SIG-M5 treated with dmso at 0.1 percent for 504 hours (cell line): ENCODE measurements at regions not wholly inside any gene's neighbourhood (a gene's known extent, or its start where the extent isn't known, plus 50 kb on each side); places are given as distances from the start of the nearest gene placed in this dataset.

Experiments used
- DNase-seq: peaks from one replicate; lab custom pipeline; 2025; ENCODE audit not compliant: unreplicated experiment; lab: John Stamatoyannopoulos, UW

- no peak for DNase-seq
These were observed 451.4 kb downstream of the WDR72 start for GRCh38 chr15:53307952-53308624.

- DNase-seq: no peak
These were observed 453.9 kb downstream of the WDR72 start for GRCh38 chr15:53305554-53305953.

GRCh38 chr15:53305101-53305500, 454.4 kb downstream of the WDR72 start:
- no peak for DNase-seq

GRCh38 chr15:53297828-53298227, 461.6 kb downstream of the WDR72 start:
- DNase-seq: no peak

- no peak for DNase-seq
These were observed 462.9 kb downstream of the WDR72 start for GRCh38 chr15:53296603-53297002.

GRCh38 chr15:53295574-53295973, 463.9 kb downstream of the WDR72 start:
- no peak for DNase-seq

GRCh38 chr15:53288542-53288941, 470.9 kb downstream of the WDR72 start:
- no peak for DNase-seq

- DNase-seq: no peak
These were observed 484.5 kb upstream of the ONECUT1 start for GRCh38 chr15:53274630-53275029.

GRCh38 chr15:53272116-53272515, 482.0 kb upstream of the ONECUT1 start:
- no peak for DNase-seq

- DNase-seq: no peak
These were observed 476.0 kb upstream of the ONECUT1 start for GRCh38 chr15:53266176-53266575.

GRCh38 chr15:53260647-53261046, 470.5 kb upstream of the ONECUT1 start:
- DNase-seq: no peak

GRCh38 chr15:53256457-53256856, 466.3 kb upstream of the ONECUT1 start:
- DNase-seq: no peak

GRCh38 chr15:53256043-53256442, 465.9 kb upstream of the ONECUT1 start:
- no peak for DNase-seq

- no peak for DNase-seq
These were observed 461.9 kb upstream of the ONECUT1 start for GRCh38 chr15:53251996-53252395.

- DNase-seq: no peak
These were observed 461.4 kb upstream of the ONECUT1 start for GRCh38 chr15:53251523-53251922.

GRCh38 chr15:53247041-53247708, 457.0 kb upstream of the ONECUT1 start:
- no peak for DNase-seq

GRCh38 chr15:53246404-53246803, 456.3 kb upstream of the ONECUT1 start:
- no peak for DNase-seq

- no peak for DNase-seq
These were observed 443.7 kb upstream of the ONECUT1 start for GRCh38 chr15:53233801-53234200.

GRCh38 chr15:53230473-53230872, 440.3 kb upstream of the ONECUT1 start:
- DNase-seq: no peak

- no peak for DNase-seq
These were observed 436.4 kb upstream of the ONECUT1 start for GRCh38 chr15:53226559-53226958.

GRCh38 chr15:53225781-53226180, 435.6 kb upstream of the ONECUT1 start:
- no peak for DNase-seq

- no peak for DNase-seq
These were observed 434.2 kb upstream of the ONECUT1 start for GRCh38 chr15:53224371-53224770.

GRCh38 chr15:53223815-53224214, 433.7 kb upstream of the ONECUT1 start:
- DNase-seq: no peak
